IgD-negative memory B cell (primary cell): ENCODE measurements at regions not wholly inside any gene's neighbourhood (a gene's known extent, or its start where the extent isn't known, plus 50 kb on each side); places are given as distances from the start of the nearest gene placed in this dataset.

Experiments used
- H3K27ac Mint-ChIP-seq, 3 donors: one replicate each; pipeline ENCODE4 v1.8.0; 2020 to 2022; ENCODE audit warnings: mild to moderate bottlenecking in 3 of 3, mixed read lengths in 3 of 3, moderate library complexity in 1 of 3
- H3K27me3 Mint-ChIP-seq: one replicate; pipeline ENCODE4 v1.8.0; 2021; ENCODE audit warnings: mixed read lengths
- H3K36me3 Mint-ChIP-seq: one replicate; pipeline ENCODE4 v1.8.0; 2020; ENCODE audit warnings: mild to moderate bottlenecking, mixed read lengths
- H3K4me1 Mint-ChIP-seq, 3 donors: one replicate each; pipeline ENCODE4 v1.8.0; 2020 to 2022; ENCODE audit warnings: mixed read lengths in 3 of 3, mild to moderate bottlenecking in 1 of 3
- H3K4me3 Mint-ChIP-seq, 4 donors: one replicate each; pipeline ENCODE4 v1.8.0; 2020 to 2022; ENCODE audit warnings: mild to moderate bottlenecking in 4 of 4, mixed read lengths in 4 of 4, moderate library complexity in 3 of 4
- H3K9me3 Mint-ChIP-seq, 3 donors: one replicate each; pipeline ENCODE4 v1.8.0; 2020 to 2021; ENCODE audit warnings: mixed read lengths in 3 of 3, mild to moderate bottlenecking in 1 of 3

DNA sequence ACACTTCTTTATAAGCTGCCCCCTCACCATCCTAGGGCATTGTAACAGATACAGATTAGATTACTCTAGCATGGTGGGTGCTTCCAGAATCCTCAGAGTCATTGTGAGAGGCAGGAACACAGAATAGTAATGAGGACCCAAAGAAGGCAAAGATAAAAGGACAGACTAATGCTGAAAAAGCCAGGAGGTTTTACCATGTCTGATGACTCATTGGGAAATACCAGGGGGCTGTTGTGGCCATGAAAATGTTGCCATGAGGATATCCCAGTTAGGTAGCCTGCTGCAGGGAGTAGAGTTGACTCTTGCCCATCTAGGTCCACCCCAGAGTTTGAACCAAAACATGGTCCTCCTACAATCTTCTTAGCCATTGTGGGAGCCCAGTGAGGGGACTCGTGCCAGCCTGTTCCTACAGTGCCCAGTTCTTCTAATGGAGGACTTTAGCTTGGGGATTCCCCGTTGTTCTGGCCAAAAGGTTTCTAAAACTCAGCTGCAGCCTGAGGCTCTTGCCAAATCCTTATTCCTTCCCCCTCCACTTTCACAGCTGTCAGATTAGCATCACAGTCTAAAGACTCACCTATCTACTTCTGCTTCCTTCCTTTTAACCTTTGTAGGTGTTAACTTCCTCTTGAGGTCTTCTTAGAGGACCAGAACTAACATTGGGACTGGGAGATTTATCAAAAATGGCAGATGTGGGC, 586.0 kb upstream of the AADAT start:
- no peak overlapping the region for H3K4me3 Mint-ChIP-seq
- H3K36me3 Mint-ChIP-seq, result no peaks in the 10 kb centered on the region
- H3K27ac Mint-ChIP-seq, result no peak overlapping the region
- no peaks in the 10 kb centered on the region for H3K27me3 Mint-ChIP-seq
- H3K4me1 Mint-ChIP-seq, result no peaks in the 10 kb centered on the region
- H3K9me3 Mint-ChIP-seq, result peaks cover 2 to 5% (median 4%) of the 10 kb centered on the region in 3 donors

GRCh38 chr4:170674176-170674575, 584.4 kb upstream of the AADAT start:
- Mint-ChIP-seq H3K27ac (no peak overlapping the region), H3K4me1 (no peaks in the 10 kb centered on the region), H3K27me3 (no peaks in the 10 kb centered on the region), H3K9me3 (peaks cover 2 to 5% (median 4%) of the 10 kb centered on the region in 3 donors), H3K36me3 (no peaks in the 10 kb centered on the region), H3K4me3 (no peak overlapping the region)

GRCh38 chr4:170672381-170672965, 582.7 kb upstream of the AADAT start:
- H3K4me1 Mint-ChIP-seq, result no peaks in the 10 kb centered on the region
- H3K36me3 Mint-ChIP-seq, result no peaks in the 10 kb centered on the region
- peaks cover 2 to 5% (median 3%) of the 10 kb centered on the region in 3 donors for H3K9me3 Mint-ChIP-seq
- no peak overlapping the region for H3K4me3 Mint-ChIP-seq
- no peaks in the 10 kb centered on the region for H3K27me3 Mint-ChIP-seq
- H3K27ac Mint-ChIP-seq, result no peak overlapping the region

DNA sequence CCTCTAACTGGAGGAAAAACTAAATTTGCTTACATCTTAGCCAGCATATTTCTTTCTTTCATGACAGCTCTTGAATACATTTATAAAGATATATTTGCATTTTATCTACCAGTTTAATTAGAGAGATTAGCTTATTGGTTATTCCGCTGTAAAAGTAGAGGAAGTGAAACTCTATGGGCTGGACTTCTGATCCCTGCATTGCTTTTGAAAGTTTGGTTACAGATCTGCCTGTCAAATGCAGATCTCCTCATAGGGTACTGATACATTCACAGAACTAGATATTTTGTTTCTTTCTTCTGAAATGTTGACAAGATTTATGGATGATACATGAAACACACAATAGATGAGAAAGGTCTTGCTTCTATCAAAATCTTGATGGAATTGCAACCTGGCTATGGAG, 581.4 kb upstream of the AADAT start:
- Mint-ChIP-seq H3K27me3 (no peaks in the 10 kb centered on the region), H3K4me3 (no peak overlapping the region), H3K4me1 (no peaks in the 10 kb centered on the region), H3K36me3 (no peaks in the 10 kb centered on the region), H3K27ac (no peak overlapping the region), H3K9me3 (peaks cover 0 to 5% (median 0%) of the 10 kb centered on the region in 3 donors)

DNA sequence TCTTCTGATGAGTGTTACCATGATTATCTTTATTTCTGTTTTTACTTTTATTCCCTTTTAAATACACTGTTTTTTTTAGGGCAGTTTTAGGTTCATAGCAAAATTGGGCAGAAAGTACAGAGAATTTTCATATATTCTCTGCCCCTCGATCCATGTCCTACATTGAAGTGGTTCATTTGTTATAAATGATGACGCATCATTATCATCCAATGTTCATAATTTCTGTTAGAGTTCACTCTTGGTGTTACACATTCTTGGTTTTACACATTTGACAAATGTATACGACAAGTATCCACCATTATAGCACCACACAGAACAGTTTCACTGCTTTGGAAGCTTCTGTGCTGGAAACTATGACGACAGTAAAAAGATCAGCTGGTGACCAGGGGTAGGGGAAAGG, 578.1 kb upstream of the AADAT start:
- H3K27me3 Mint-ChIP-seq, result no peaks in the 10 kb centered on the region
- H3K36me3 Mint-ChIP-seq, result no peaks in the 10 kb centered on the region
- H3K9me3 Mint-ChIP-seq, result peaks cover 0 to 3% (median 0%) of the 10 kb centered on the region in 3 donors
- H3K27ac Mint-ChIP-seq, result no peak overlapping the region
- H3K4me3 Mint-ChIP-seq, result no peak overlapping the region
- H3K4me1 Mint-ChIP-seq, result no peaks in the 10 kb centered on the region

DNA sequence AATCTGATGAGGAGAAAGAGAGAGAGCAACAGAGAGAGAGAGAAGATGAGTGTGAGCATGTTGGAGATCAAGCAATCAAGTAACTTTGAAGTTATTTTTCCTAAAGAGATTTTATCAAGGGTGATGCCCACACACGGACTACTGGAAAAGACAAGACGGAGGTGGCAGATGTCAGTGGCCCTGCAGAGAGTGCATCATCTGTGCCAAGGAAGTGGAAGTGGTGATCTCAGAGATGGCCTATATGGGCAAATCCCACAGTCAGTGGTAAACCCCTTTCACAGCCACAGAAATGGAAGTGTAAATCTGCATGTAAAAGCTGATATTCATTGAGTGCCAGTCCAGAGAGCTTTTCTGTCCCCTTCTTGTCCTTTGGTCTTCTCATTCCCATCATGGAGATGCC, 577.2 kb upstream of the AADAT start:
- no peak overlapping the region for H3K4me3 Mint-ChIP-seq
- no peaks in the 10 kb centered on the region for H3K36me3 Mint-ChIP-seq
- no peaks in the 10 kb centered on the region for H3K27me3 Mint-ChIP-seq
- no peaks in the 10 kb centered on the region for H3K4me1 Mint-ChIP-seq
- H3K27ac Mint-ChIP-seq, result no peak overlapping the region
- peaks cover 0 to 3% (median 0%) of the 10 kb centered on the region in 3 donors for H3K9me3 Mint-ChIP-seq

- Mint-ChIP-seq H3K4me1 (no peaks in the 10 kb centered on the region), H3K27me3 (no peaks in the 10 kb centered on the region), H3K4me3 (no peak overlapping the region), H3K36me3 (no peaks in the 10 kb centered on the region), H3K9me3 (peaks cover 0 to 3% (median 0%) of the 10 kb centered on the region in 3 donors), H3K27ac (no peak overlapping the region)
These were observed 572.5 kb upstream of the AADAT start for GRCh38 chr4:170662250-170662649.

DNA sequence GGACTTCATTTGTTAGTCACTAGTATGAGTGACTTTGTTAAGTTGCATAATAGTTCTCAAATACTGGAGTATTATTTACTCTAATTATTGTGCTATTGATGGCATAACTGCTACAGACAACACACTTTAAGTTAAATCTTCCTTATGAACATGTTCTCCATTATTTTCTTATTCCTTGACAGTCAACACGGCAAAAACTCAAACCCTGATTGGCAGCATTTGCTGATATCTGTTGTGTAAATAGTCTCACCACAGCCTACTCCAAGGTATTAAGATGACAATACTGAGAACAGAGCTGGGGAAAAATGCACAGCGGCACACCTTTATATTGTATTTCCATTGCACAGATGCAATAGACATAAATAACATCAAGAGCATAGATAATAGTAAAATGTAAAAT, 568.0 kb upstream of the AADAT start:
- Mint-ChIP-seq H3K9me3 (peaks cover 0 to 2% (median 0%) of the 10 kb centered on the region in 3 donors), H3K27me3 (no peaks in the 10 kb centered on the region), H3K27ac (no peak overlapping the region), H3K4me1 (no peaks in the 10 kb centered on the region), H3K4me3 (no peak overlapping the region), H3K36me3 (no peaks in the 10 kb centered on the region)

DNA sequence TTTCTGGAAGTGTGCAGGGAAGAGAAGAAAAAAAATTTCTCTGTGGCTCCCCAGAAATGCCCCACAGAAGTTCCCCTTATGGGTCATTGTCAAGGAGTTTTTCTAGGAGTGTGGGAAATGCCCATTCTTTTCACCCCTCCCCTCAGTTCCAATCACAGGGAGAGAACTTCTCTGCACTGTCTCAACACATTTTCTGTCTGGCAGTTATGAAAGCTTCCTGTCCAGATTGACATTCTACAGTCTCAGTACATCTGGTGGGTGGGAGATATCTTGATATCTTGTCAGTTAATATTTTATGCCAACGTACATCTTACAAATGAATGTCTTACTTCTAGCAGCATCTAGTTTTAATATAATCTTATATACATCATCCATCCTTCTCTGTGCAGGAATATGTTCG, 566.8 kb upstream of the AADAT start:
- Mint-ChIP-seq H3K4me1 (no peaks in the 10 kb centered on the region), H3K27ac (no peak overlapping the region), H3K4me3 (no peak overlapping the region), H3K36me3 (no peaks in the 10 kb centered on the region), H3K27me3 (no peaks in the 10 kb centered on the region), H3K9me3 (peaks cover 0 to 4% (median 2%) of the 10 kb centered on the region in 3 donors)

GRCh38 chr4:170652571-170652970, 562.8 kb upstream of the AADAT start:
- Mint-ChIP-seq H3K4me3 (no peak overlapping the region), H3K27ac (no peak overlapping the region), H3K9me3 (peaks cover 2 to 4% (median 2%) of the 10 kb centered on the region in 3 donors), H3K4me1 (no peaks in the 10 kb centered on the region), H3K27me3 (no peaks in the 10 kb centered on the region), H3K36me3 (no peaks in the 10 kb centered on the region)

- H3K27ac Mint-ChIP-seq, result no peak overlapping the region
- no peaks in the 10 kb centered on the region for H3K36me3 Mint-ChIP-seq
These were observed 562.0 kb upstream of the AADAT start for GRCh38 chr4:170651786-170652185.

GRCh38 chr4:170627418-170627817, 537.7 kb upstream of the AADAT start:
- Mint-ChIP-seq H3K4me1 (no peaks in the 10 kb centered on the region), H3K36me3 (no peaks in the 10 kb centered on the region), H3K27ac (no peak overlapping the region), H3K4me3 (no peak overlapping the region), H3K9me3 (peaks cover 1 to 26% (median 9%) of the 10 kb centered on the region in 3 donors), H3K27me3 (no peaks in the 10 kb centered on the region)

More at GRCh38 chr4:170651786-170652185, 562.0 kb upstream of the AADAT start:
- Mint-ChIP-seq H3K4me3 (no peak overlapping the region), H3K27me3 (no peaks in the 10 kb centered on the region), H3K4me1 (no peaks in the 10 kb centered on the region), H3K9me3 (peaks cover 2 to 4% (median 2%) of the 10 kb centered on the region in 3 donors)

DNA sequence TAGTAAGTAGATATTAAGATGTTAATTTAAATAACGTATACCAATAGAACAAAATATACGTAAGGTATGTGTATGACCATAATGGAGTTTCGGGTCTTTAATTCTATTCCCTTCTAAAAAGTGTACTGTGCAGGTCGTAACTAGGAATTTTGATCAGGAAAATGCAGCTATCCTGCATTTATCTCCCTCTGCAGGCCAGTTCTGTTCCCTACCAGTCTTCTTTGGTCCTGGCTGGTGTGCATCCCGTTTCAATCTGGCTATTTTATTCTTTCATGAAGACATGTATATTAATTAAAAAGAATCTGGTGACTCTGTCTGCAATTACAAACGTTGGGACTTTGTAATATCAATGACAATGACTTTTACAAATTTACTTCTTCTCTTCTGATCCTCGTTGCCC, 534.1 kb upstream of the AADAT start:
- Mint-ChIP-seq H3K36me3 (no peaks in the 10 kb centered on the region), H3K9me3 (peaks cover 1 to 14% (median 2%) of the 10 kb centered on the region in 3 donors), H3K27me3 (no peaks in the 10 kb centered on the region), H3K4me1 (no peaks in the 10 kb centered on the region), H3K27ac (no peak overlapping the region), H3K4me3 (no peak overlapping the region)

- no peaks in the 10 kb centered on the region for H3K4me1 Mint-ChIP-seq
- H3K9me3 Mint-ChIP-seq, result peaks cover 0 to 2% (median 1%) of the 10 kb centered on the region in 3 donors
- H3K27me3 Mint-ChIP-seq, result no peaks in the 10 kb centered on the region
- H3K36me3 Mint-ChIP-seq, result no peaks in the 10 kb centered on the region
- no peak overlapping the region for H3K4me3 Mint-ChIP-seq
- H3K27ac Mint-ChIP-seq, result no peak overlapping the region
These were observed 520.7 kb upstream of the AADAT start for GRCh38 chr4:170610434-170610833.

GRCh38 chr4:170599894-170600293, 510.1 kb upstream of the AADAT start:
- no peak overlapping the region for H3K27ac Mint-ChIP-seq
- H3K27me3 Mint-ChIP-seq, result no peaks in the 10 kb centered on the region
- H3K36me3 Mint-ChIP-seq, result no peaks in the 10 kb centered on the region
- H3K4me1 Mint-ChIP-seq, result no peaks in the 10 kb centered on the region
- H3K9me3 Mint-ChIP-seq, result peaks cover 0 to 21% (median 2%) of the 10 kb centered on the region in 3 donors
- no peak overlapping the region for H3K4me3 Mint-ChIP-seq

DNA sequence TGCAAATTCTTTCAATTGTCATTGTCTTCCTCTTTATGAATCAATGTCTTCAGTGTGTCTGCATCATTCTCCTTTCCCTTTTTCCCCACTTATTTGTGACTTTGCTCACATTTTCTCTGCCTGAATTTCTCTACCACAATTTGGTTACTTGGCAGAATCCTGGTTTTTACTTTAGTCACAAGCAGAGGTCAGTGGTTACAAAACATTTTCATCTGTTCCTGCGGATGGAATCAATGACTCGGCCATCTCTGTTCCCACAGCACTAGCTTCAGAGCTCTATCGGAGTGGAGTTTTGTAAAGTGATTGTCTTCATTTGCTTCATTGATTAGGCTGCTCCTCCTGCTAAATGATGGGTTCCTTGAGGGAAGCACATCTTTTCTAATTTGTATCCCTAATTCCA, 501.3 kb upstream of the AADAT start:
- no peak overlapping the region for H3K27ac Mint-ChIP-seq
- peaks cover 2 to 6% (median 2%) of the 10 kb centered on the region in 3 donors for H3K9me3 Mint-ChIP-seq
- H3K36me3 Mint-ChIP-seq, result no peaks in the 10 kb centered on the region
- no peaks in the 10 kb centered on the region for H3K27me3 Mint-ChIP-seq
- H3K4me3 Mint-ChIP-seq, result no peak overlapping the region
- no peaks in the 10 kb centered on the region for H3K4me1 Mint-ChIP-seq
